ENCODE measurements at regions not wholly inside any gene's neighbourhood (a gene's known extent, or its start where the extent isn't known, plus 50 kb on each side); places are given as distances from the start of the nearest gene placed in this dataset.

- H2BK12ac ChIP-seq (ENCODE audit: low read depth, low read length): no peak overlapping the region
- TF ChIP-seq JUN (IDR thresholded peaks at IDR 0.05; ENCODE audit: low read depth, low read length) (no peak), GABPA (IDR thresholded peaks at IDR 0.05; ENCODE audit: borderline replicate concordance, insufficient read depth, low read length) (no peak), SAP30 (IDR thresholded peaks at IDR 0.05; ENCODE audit: insufficient read depth, insufficient replicate concordance, low read length) (no peak), ZNF274 (IDR thresholded peaks at IDR 0.05; ENCODE audit: borderline replicate concordance, extremely low read depth, low read length) (no peak), CHD1 (IDR thresholded peaks at IDR 0.05; ENCODE audit: low read depth, low read length) (no peak), POLR2A (IDR thresholded peaks at IDR 0.05; ENCODE audit: control extremely low read depth in 1 of 2, low read depth in 2 of 2, low read length in 2 of 2) (no peak), PHF8 (conservative IDR thresholded peaks at IDR 0.05; ENCODE audit: low read depth, low read length) (no peak), EP300 (IDR thresholded peaks at IDR 0.05; ENCODE audit: borderline replicate concordance in 1 of 2, low read depth in 2 of 2, low read length in 2 of 2) (no peak), TBP (IDR thresholded peaks at IDR 0.05; ENCODE audit: low read depth, low read length) (no peak), FOSL1 (IDR thresholded peaks at IDR 0.05; ENCODE audit: insufficient read depth, low read depth, low read length) (no peak), RFX5 (IDR thresholded peaks at IDR 0.05; ENCODE audit: borderline replicate concordance, low read depth, low read length) (no peak), NRF1 (IDR thresholded peaks at IDR 0.05; ENCODE audit: low read depth, low read length) (no peak), CREB1 (IDR thresholded peaks at IDR 0.05) (no peak), EGR1 (IDR thresholded peaks at IDR 0.05; ENCODE audit: borderline replicate concordance, low read depth, low read length) (no peak)
- H2BK20ac ChIP-seq (ENCODE audit: low read length): no peak overlapping the region
- peak overlapping the region; percentile 12 to 22; a peak in 2 of 4 replicates for H3K4me2 ChIP-seq (ENCODE audit: insufficient read depth in 1 of 2, low read depth in 2 of 2, low read length in 2 of 2)
- H3K14ac ChIP-seq (ENCODE audit: insufficient read length): no peak overlapping the region
- H2BK120ac ChIP-seq (replicated peaks; ENCODE audit: low read depth, low read length): no peak overlapping the region
- H4K8ac ChIP-seq (ENCODE audit: extremely low read depth, insufficient read depth, low read length): no peak overlapping the region
- H4K5ac ChIP-seq (ENCODE audit: insufficient read length, low read depth, low read length): no peak overlapping the region
- no peak overlapping the region for H2BK5ac ChIP-seq (ENCODE audit: low read depth, low read length)
- H3K79me2 ChIP-seq (ENCODE audit: control insufficient read depth in 1 of 2, insufficient read depth in 2 of 2, low read length in 2 of 2): no peaks in the 10 kb centered on the region
- DNase-seq (ENCODE audit: low read depth in 1 of 2, low spot score in 2 of 2) (no peak), FAIRE-seq (peak; percentile 7)
- H3K18ac ChIP-seq (ENCODE audit: extremely low read depth, low read length): no peak overlapping the region
- H3K9me3 ChIP-seq (ENCODE audit: insufficient read depth in 2 of 2, low read depth in 1 of 2, low read length in 1 of 2): peaks cover 0 to 11% of the 10 kb centered on the region in 2 experiments; a peak in 2 of 4 replicates
- no peak overlapping the region for H4K91ac ChIP-seq (replicated peaks; ENCODE audit: insufficient read length, low read length)
- no peak overlapping the region for H2AFZ ChIP-seq (ENCODE audit: low read length)
- no peak overlapping the region for H3K23ac ChIP-seq (ENCODE audit: insufficient read length)
- H3K23me2 ChIP-seq (ENCODE audit: low read depth, low read length): no peaks in the 10 kb centered on the region
- H3K4me3 ChIP-seq (ENCODE audit: extremely low read depth in 1 of 4, insufficient read depth in 2 of 4, low read depth in 3 of 4, low read length in 4 of 4): no peak overlapping the region; a peak in 1 of 8 replicates
- H2BK15ac ChIP-seq (ENCODE audit: low read length): no peak overlapping the region
- POLR2A ChIA-PET (ENCODE audit: partially characterized antibody): no interaction called here
- no peak overlapping the region for H2AK5ac ChIP-seq (ENCODE audit: low read depth, low read length)
- H3K27me3 ChIP-seq (replicated peaks in 1 of 4; ENCODE audit: control insufficient read depth in 3 of 4, extremely low read depth in 1 of 4, insufficient read depth in 3 of 4, low read length in 3 of 4): no peaks in the 10 kb centered on the region; a peak in 1 of 7 replicates
- no peak overlapping the region for H3K56ac ChIP-seq (replicated peaks; ENCODE audit: insufficient read length, low read depth, low read length)
- H3K9ac ChIP-seq (replicated peaks in 1 of 4; ENCODE audit: extremely low read depth in 1 of 4, low read depth in 3 of 4, low read length in 3 of 4): no peak overlapping the region
- peaks cover 0 to 6% (median 5%) of the 10 kb centered on the region in 4 experiments; a peak in 2 of 7 replicates for H3K4me1 ChIP-seq (replicated peaks in 1 of 4; ENCODE audit: control insufficient read depth in 3 of 4, insufficient read depth in 4 of 4, low read length in 3 of 4)
- H4K20me1 ChIP-seq (replicated peaks in 1 of 2; ENCODE audit: control insufficient read depth in 1 of 2, insufficient read depth in 2 of 2, low read length in 2 of 2): no peaks in the 10 kb centered on the region
- no peaks in the 10 kb centered on the region for H3K79me1 ChIP-seq (ENCODE audit: low read depth, low read length)
- no peak overlapping the region for H3K27ac ChIP-seq (ENCODE audit: low read depth, low read length)
- WGBS, 2 experiments (ENCODE audit: extremely low coverage in 1 of 2, insufficient coverage in 1 of 2, insufficient read length in 1 of 2, insufficient replicate concordance in 2 of 2, low coverage in 1 of 2, low lambda C conversion rate in 2 of 2, missing lambda C conversion rate in 1 of 2): 71% methylated on average over 8 of the region's 8 CpGs; no CpG with 5 or more reads in 1 of the 2 experiments
- CTCF ChIA-PET (ENCODE audit: partially characterized antibody): no interaction called here
- H3K4ac ChIP-seq (replicated peaks; ENCODE audit: insufficient read length, low read depth, low read length): no peak overlapping the region
- H3K36me3 ChIP-seq (ENCODE audit: control insufficient read depth in 2 of 4, insufficient read depth in 4 of 4, low read length in 3 of 4): no peaks in the 10 kb centered on the region
These were observed 326.1 kb upstream of the NCAM1 start for GRCh38 chr11:112634995-112635737.

Measured in H1 (cell line).